ENCODE measurements at regions not wholly inside any gene's neighbourhood (a gene's known extent, or its start where the extent isn't known, plus 50 kb on each side); places are given as distances from the start of the nearest gene placed in this dataset.

DNA sequence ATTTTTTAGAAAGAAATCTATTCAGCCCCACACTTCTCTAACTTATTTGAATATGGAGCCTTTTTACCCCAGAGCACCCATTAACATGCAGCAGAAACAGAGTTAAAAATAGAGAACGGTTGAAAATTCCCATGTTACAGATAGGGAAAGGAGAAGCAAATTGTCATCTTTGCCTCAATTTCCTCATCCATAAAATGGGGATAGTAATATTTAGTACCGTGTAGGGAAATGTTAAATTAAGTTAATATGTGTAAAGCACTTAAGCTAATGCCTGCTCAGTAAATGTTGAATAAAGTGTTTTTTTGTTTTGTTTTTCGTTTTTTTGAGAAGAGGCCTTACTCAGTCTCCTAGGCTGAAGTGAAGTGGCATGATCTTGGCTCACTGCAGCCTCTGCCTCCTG is 50.3 kb downstream of the NAV1 start:
- Histone ChIP-seq H3K4me3 (ENCODE audit: low read length) (no peak overlapping the region), H3K27ac (ENCODE audit: low read length) (no peak overlapping the region), H3K4me1 (ENCODE audit: control insufficient read depth, insufficient read depth, low read length) (peaks cover 6% of the 10 kb centered on the region), H3K27me3 (ENCODE audit: control insufficient read depth, insufficient read depth) (no peaks in the 10 kb centered on the region), H3K9me3 (ENCODE audit: control insufficient read depth, low read length) (no peaks in the 10 kb centered on the region)
- ATAC-seq (no peak), DNase-seq (no peak)
- intact Hi-C loops (cut with DNase I): no loop called here
- 88% methylated on average over 3 of the region's 3 CpGs for WGBS

- DNase-seq (peak in 1 of 3 donors; percentile 61), ATAC-seq (no peak)
- H3K4me3 ChIP-seq (ENCODE audit: low read length): no peak overlapping the region
- intact Hi-C loops (cut with DNase I): no loop called here
- no peaks in the 10 kb centered on the region for H3K9me3 ChIP-seq (ENCODE audit: control insufficient read depth, low read length)
- H3K27me3 ChIP-seq (ENCODE audit: control insufficient read depth, insufficient read depth): no peaks in the 10 kb centered on the region
- no peak overlapping the region for H3K27ac ChIP-seq (ENCODE audit: low read length)
- H3K4me1 ChIP-seq (ENCODE audit: control insufficient read depth, insufficient read depth, low read length): peaks cover 6% of the 10 kb centered on the region
- 76% methylated on average over 10 of the region's 10 CpGs for WGBS
Measured at GRCh38 chr1:201590474-201590873, 51.5 kb downstream of the NAV1 start.

DNA sequence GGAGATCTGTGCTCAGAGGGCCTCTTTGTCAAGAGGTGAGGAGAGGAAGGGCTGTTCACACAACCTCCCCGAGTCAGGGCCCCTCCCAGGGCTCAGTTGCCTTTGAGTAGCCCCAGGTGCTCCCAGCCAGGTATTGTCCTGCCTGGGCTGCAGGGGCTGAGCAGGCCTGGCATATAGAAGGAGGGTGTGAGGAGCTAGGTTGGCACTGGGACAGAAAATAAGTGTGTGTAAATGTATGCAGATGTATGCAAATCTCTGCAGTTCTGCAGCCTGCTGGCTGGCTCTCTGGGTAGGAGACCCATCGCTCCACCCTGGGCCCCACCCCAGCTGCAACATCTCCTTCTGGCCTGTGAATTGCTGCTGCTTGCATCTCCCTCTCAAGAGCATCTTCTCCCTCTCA is 52.4 kb downstream of the NAV1 start:
- H3K4me3 ChIP-seq (ENCODE audit: low read length): no peak overlapping the region
- no peak for ATAC-seq
- DNase-seq: no peak
- intact Hi-C loops (cut with DNase I): no loop called here
- H3K9me3 ChIP-seq (ENCODE audit: control insufficient read depth, low read length): no peaks in the 10 kb centered on the region
- no peak overlapping the region for H3K27ac ChIP-seq (ENCODE audit: low read length)
- 76% methylated on average over 2 of the region's 2 CpGs for WGBS
- H3K4me1 ChIP-seq (ENCODE audit: control insufficient read depth, insufficient read depth, low read length): peaks cover 6% of the 10 kb centered on the region
- H3K27me3 ChIP-seq (ENCODE audit: control insufficient read depth, insufficient read depth): no peaks in the 10 kb centered on the region

DNA sequence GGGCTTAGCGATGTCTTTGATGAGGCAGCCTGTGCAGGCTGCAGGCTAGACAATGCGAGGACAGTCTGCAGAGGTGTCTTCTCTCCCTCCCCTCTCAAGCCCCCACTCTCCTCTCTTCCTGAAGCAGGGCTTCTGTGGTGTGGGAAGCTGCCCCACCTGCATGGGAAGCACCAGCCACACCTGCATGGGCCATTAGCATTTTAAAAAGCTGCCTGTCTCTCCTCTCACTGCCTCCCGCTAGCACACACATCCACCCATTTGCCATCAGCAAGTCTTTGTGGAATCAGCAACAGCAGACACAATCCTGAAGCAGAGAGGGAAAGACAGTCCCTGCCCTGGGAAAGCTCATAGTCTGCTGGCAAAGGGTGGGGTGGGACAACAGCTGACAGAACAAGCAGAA is 53.1 kb downstream of the NAV1 start:
- intact Hi-C loops (cut with DNase I): no loop called here
- Histone ChIP-seq H3K27ac (ENCODE audit: low read length) (no peak overlapping the region), H3K4me3 (ENCODE audit: low read length) (no peak overlapping the region), H3K4me1 (ENCODE audit: control insufficient read depth, insufficient read depth, low read length) (peaks cover 6% of the 10 kb centered on the region), H3K9me3 (ENCODE audit: control insufficient read depth, low read length) (no peaks in the 10 kb centered on the region), H3K27me3 (ENCODE audit: control insufficient read depth, insufficient read depth) (no peaks in the 10 kb centered on the region)
- WGBS: 90% methylated on average over 3 of the region's 3 CpGs
- no peak for DNase-seq
- ATAC-seq: no peak

DNA sequence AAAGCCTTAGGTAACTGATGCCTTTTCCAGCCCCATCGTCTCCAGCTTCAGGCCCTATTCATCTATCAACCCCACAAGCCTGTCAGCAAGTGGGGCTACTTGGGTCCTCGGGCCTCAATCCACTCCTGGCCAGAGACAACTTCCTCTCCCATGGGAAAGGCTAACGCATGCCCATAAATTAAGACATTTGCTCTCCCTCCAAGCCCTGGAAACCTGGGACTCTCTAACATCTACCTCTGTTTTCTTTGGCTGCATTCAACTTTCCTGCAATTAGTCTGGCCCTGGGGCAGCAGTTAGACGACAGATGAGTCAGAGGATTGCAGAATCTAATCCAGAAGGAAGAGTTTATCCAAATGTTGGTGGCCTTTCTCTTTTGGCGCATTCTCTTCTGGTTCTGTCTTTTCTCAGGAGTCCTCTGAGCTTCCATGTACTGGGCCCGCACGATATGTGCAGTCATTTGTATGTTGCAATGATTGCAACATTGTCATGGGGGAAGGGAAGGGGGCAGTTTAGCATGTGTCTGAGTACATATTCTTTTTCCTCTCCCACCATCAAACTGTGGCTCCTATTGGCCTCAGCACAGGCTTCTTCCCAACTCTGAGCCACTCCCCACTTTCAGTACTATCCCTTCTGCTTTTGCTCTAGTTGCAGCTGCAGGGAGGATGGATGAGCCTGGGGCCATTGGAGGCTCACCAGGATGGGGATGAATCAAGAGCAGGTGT is 54.4 kb downstream of the NAV1 start:
- DNase-seq: peak; percentile 66 to 68 (median 67)
- H3K9me3 ChIP-seq (ENCODE audit: control insufficient read depth, low read length): no peaks in the 10 kb centered on the region
- WGBS: 46% methylated on average over 7 of the region's 7 CpGs
- peaks cover 8% of the 10 kb centered on the region for H3K4me1 ChIP-seq (ENCODE audit: control insufficient read depth, insufficient read depth, low read length)
- no peaks in the 10 kb centered on the region for H3K27me3 ChIP-seq (ENCODE audit: control insufficient read depth, insufficient read depth)
- intact Hi-C loops (cut with DNase I): no loop called here
- ATAC-seq: peak; percentile 85 to 88
- H3K27ac ChIP-seq (ENCODE audit: low read length): peak overlapping the region; percentile 49
- H3K4me3 ChIP-seq (ENCODE audit: low read length): no peak overlapping the region

- Histone ChIP-seq H3K4me1 (ENCODE audit: control insufficient read depth, insufficient read depth, low read length) (peaks cover 15% of the 10 kb centered on the region), H3K9me3 (ENCODE audit: control insufficient read depth, low read length) (no peaks in the 10 kb centered on the region), H3K27ac (ENCODE audit: low read length) (no peak overlapping the region), H3K4me3 (ENCODE audit: low read length) (no peak overlapping the region), H3K27me3 (ENCODE audit: control insufficient read depth, insufficient read depth) (no peaks in the 10 kb centered on the region)
- intact Hi-C loops (cut with DNase I): no loop called here
- no peak for ATAC-seq
- 55% methylated on average over 9 of the region's 9 CpGs for WGBS
- DNase-seq: no peak
Measured at GRCh38 chr1:201594575-201595245, 55.8 kb downstream of the NAV1 start.

- H3K27me3 ChIP-seq (ENCODE audit: control insufficient read depth, insufficient read depth): no peaks in the 10 kb centered on the region
- H3K4me3 ChIP-seq (ENCODE audit: low read length): no peak overlapping the region
- no peak for ATAC-seq
- no peaks in the 10 kb centered on the region for H3K9me3 ChIP-seq (ENCODE audit: control insufficient read depth, low read length)
- H3K4me1 ChIP-seq (ENCODE audit: control insufficient read depth, insufficient read depth, low read length): peaks cover 15% of the 10 kb centered on the region
- no peak for DNase-seq
- no peak overlapping the region for H3K27ac ChIP-seq (ENCODE audit: low read length)
- 79% methylated on average over 4 of the region's 4 CpGs for WGBS
- intact Hi-C loops (cut with DNase I): no loop called here
Measured at GRCh38 chr1:201595381-201595780, 56.5 kb downstream of the NAV1 start.

DNA sequence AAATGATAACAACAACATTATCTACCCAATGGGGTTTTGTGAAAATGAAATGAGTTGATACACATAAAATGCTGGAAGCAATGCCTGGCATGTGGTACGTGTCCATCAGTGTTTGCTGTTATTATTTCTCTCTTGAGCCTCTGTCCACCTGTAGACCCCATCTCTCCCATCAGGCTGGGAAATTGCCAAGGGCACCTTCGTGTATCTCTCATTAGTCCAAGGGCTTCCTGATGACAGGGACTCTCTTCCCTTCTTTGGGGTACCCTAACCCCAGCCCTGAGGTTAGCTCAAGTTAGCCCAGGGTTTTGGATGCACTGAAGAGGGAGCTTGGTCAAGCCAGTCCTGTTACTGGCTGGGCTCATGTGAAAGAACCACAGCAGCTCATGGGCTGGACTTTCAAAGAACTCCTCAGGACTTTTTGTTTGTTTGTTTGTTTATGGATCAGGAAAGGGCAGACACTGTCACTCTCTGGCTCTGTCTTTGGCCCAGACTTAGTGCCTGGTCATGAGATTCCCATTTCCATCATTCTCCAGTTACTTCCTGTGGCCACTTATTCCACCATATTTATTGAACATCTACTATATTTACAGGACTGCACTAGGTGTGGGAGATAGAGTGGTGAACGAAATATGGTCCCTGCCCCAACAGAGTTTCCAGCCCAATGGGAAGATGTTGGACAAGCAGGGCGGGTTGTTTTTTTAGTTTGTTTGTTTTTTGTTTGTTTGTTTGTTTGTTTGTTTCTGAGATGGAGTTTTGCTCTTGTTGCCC is 57.4 kb downstream of the NAV1 start:
- 90% methylated on average over 4 of the region's 4 CpGs for WGBS
- Histone ChIP-seq H3K27ac (ENCODE audit: low read length) (no peak overlapping the region), H3K4me1 (ENCODE audit: control insufficient read depth, insufficient read depth, low read length) (peaks cover 15% of the 10 kb centered on the region), H3K27me3 (ENCODE audit: control insufficient read depth, insufficient read depth) (no peaks in the 10 kb centered on the region), H3K4me3 (ENCODE audit: low read length) (no peak overlapping the region), H3K9me3 (ENCODE audit: control insufficient read depth, low read length) (no peaks in the 10 kb centered on the region)
- no peak for ATAC-seq
- intact Hi-C loops (cut with DNase I): no loop called here
- DNase-seq: no peak

GRCh38 chr1:201597551-201598230 is 58.8 kb downstream of the NAV1 start:
- peak; percentile 18 to 62 for ATAC-seq
- WGBS: 55% methylated on average over 15 of the region's 15 CpGs
- intact Hi-C loops (cut with DNase I): no loop called here
- Histone ChIP-seq H3K9me3 (ENCODE audit: control insufficient read depth, low read length) (no peaks in the 10 kb centered on the region), H3K27ac (ENCODE audit: low read length) (peak overlapping the region; percentile 34), H3K4me3 (ENCODE audit: low read length) (no peak overlapping the region), H3K4me1 (ENCODE audit: control insufficient read depth, insufficient read depth, low read length) (peaks cover 15% of the 10 kb centered on the region), H3K27me3 (ENCODE audit: control insufficient read depth, insufficient read depth) (no peaks in the 10 kb centered on the region)
- peak; percentile 44 to 67 (median 63) for DNase-seq

DNA sequence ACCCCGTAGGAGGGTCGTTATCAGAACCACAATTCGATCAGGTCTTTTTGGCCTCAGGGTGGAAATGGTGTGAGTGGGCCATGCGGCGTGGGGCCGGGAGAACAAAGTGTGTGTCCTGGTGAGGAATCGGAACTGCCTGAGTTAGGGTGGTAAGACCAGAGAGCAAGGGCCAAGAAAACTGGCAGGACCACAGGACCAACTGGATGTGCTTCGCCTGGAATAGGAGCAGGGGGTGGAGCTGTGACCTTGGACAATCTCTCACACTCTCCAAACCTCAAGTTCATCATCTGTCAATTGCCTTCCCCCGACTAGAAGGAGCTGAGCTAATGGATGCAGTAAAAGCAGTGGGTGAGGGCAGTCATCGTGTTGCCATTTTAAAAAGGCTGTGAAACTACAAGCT is 59.5 kb downstream of the NAV1 start:
- WGBS: 87% methylated on average over 10 of the region's 10 CpGs
- DNase-seq: no peak
- peaks cover 15% of the 10 kb centered on the region for H3K4me1 ChIP-seq (ENCODE audit: control insufficient read depth, insufficient read depth, low read length)
- intact Hi-C loops (cut with DNase I): no loop called here
- ATAC-seq: no peak
- H3K27ac ChIP-seq (ENCODE audit: low read length): no peak overlapping the region
- no peaks in the 10 kb centered on the region for H3K9me3 ChIP-seq (ENCODE audit: control insufficient read depth, low read length)
- no peaks in the 10 kb centered on the region for H3K27me3 ChIP-seq (ENCODE audit: control insufficient read depth, insufficient read depth)
- no peak overlapping the region for H3K4me3 ChIP-seq (ENCODE audit: low read length)

DNA sequence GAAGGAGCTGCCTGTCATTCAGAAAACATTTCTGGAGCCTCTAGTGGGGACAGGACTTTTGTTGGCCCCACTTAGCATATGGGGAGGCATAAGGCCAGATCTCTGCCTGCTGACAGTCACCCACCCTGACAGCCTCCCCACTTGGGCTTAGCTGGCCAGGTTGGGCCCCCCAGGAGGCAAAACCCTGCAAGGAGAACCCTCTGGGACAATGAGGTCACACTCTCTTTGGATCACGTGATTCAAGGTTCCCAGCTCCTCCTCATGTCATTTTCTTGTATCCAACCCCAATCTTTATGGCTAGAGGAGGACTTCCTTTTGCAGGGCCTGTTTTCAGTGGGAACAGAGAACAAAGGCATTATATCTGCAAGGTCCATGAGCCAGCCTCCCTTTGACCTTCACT is 60.0 kb downstream of the NAV1 start:
- intact Hi-C loops (cut with DNase I): no loop called here
- 26% methylated on average over 1 of the region's 1 CpG for WGBS
- Histone ChIP-seq H3K4me1 (ENCODE audit: control insufficient read depth, insufficient read depth, low read length) (peaks cover 11% of the 10 kb centered on the region), H3K27me3 (ENCODE audit: control insufficient read depth, insufficient read depth) (no peaks in the 10 kb centered on the region), H3K27ac (ENCODE audit: low read length) (no peak overlapping the region), H3K4me3 (ENCODE audit: low read length) (no peak overlapping the region), H3K9me3 (ENCODE audit: control insufficient read depth, low read length) (no peaks in the 10 kb centered on the region)
- no peak for ATAC-seq
- no peak for DNase-seq
